ENCODE measurements at regions not wholly inside any gene's neighbourhood (a gene's known extent, or its start where the extent isn't known, plus 50 kb on each side); places are given as distances from the start of the nearest gene placed in this dataset.

DNA sequence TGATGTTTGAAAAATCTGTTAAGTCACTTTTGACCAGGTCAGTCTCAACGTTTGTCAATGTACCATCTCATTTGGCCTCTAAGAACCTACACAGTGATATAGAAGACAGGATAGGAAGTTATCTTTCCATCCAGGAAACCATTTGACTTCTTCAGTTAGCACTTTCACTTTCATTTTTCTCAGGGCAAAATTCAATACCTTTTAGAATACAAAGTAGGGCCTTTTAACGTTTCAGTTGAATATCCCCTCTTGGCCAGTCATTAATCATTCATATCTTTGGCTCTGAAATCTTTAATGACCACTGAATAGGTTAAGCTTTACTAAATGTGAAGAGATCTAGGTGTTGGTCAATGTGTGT is 101.1 kb upstream of the GNAQ start:
- Histone ChIP-seq H3K4me3 (ENCODE audit: low read depth in 1 of 3, low read length in 3 of 3) (peak overlapping the region in 2 of 3 donors; percentile 5 to 39), H3K36me3 (ENCODE audit: control insufficient read depth in 4 of 4, insufficient read depth in 3 of 4, low read depth in 1 of 4, low read length in 3 of 4) (no peaks in the 10 kb centered on the region), H3K4me1 (ENCODE audit: control insufficient read depth in 4 of 4, insufficient read depth in 4 of 4, low read length in 3 of 4) (no peaks in the 10 kb centered on the region), H3K27ac (ENCODE audit: low read depth in 1 of 2, low read length in 2 of 2) (no peak overlapping the region), H3K9ac (ENCODE audit: low read depth in 1 of 2, low read length in 2 of 2) (no peak overlapping the region), H3K27me3 (ENCODE audit: control insufficient read depth in 4 of 4, insufficient read depth in 4 of 4, low read length in 3 of 4) (peaks cover 0 to under 1% (median 0%) of the 10 kb centered on the region in 4 donors), H3K9me3 (ENCODE audit: control insufficient read depth in 4 of 4, low read length in 3 of 4) (no peaks in the 10 kb centered on the region)
- 3% methylated on average over 2 of the region's 2 CpGs for WGBS
- TF ChIP-seq FOXA1 (IDR thresholded peaks at IDR 0.05) (no peak), EGR1 (IDR thresholded peaks at IDR 0.05; ENCODE audit: low read depth in 2 of 2) (no peak), CTCF (IDR thresholded peaks at IDR 0.05; ENCODE audit: low read depth, low read length, missing input control) (no peak), RXRA (IDR thresholded peaks at IDR 0.05) (no peak), GABPA (IDR thresholded peaks at IDR 0.05 in 1 of 2, conservative IDR thresholded peaks at IDR 0.05 in 1 of 2) (no peak), SP1 (IDR thresholded peaks at IDR 0.05) (no peak), TAF1 (conservative IDR thresholded peaks at IDR 0.05) (no peak), JUND (IDR thresholded peaks at IDR 0.05) (no peak), FOXA2 (IDR thresholded peaks at IDR 0.05) (no peak), RAD21 (IDR thresholded peaks at IDR 0.05) (no peak), HNF4G (IDR thresholded peaks at IDR 0.05) (no peak)
- TF ChIP-seq, protein P1, sequence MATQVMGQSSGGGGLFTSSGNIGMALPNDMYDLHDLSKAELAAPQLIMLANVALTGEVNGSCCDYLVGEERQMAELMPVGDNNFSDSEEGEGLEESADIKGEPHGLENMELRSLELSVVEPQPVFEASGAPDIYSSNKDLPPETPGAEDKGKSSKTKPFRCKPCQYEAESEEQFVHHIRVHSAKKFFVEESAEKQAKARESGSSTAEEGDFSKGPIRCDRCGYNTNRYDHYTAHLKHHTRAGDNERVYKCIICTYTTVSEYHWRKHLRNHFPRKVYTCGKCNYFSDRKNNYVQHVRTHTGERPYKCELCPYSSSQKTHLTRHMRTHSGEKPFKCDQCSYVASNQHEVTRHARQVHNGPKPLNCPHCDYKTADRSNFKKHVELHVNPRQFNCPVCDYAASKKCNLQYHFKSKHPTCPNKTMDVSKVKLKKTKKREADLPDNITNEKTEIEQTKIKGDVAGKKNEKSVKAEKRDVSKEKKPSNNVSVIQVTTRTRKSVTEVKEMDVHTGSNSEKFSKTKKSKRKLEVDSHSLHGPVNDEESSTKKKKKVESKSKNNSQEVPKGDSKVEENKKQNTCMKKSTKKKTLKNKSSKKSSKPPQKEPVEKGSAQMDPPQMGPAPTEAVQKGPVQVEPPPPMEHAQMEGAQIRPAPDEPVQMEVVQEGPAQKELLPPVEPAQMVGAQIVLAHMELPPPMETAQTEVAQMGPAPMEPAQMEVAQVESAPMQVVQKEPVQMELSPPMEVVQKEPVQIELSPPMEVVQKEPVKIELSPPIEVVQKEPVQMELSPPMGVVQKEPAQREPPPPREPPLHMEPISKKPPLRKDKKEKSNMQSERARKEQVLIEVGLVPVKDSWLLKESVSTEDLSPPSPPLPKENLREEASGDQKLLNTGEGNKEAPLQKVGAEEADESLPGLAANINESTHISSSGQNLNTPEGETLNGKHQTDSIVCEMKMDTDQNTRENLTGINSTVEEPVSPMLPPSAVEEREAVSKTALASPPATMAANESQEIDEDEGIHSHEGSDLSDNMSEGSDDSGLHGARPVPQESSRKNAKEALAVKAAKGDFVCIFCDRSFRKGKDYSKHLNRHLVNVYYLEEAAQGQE (IDR thresholded peaks at IDR 0.05), result no peak
- no peak for DNase-seq (ENCODE audit: low spot score)

DNA sequence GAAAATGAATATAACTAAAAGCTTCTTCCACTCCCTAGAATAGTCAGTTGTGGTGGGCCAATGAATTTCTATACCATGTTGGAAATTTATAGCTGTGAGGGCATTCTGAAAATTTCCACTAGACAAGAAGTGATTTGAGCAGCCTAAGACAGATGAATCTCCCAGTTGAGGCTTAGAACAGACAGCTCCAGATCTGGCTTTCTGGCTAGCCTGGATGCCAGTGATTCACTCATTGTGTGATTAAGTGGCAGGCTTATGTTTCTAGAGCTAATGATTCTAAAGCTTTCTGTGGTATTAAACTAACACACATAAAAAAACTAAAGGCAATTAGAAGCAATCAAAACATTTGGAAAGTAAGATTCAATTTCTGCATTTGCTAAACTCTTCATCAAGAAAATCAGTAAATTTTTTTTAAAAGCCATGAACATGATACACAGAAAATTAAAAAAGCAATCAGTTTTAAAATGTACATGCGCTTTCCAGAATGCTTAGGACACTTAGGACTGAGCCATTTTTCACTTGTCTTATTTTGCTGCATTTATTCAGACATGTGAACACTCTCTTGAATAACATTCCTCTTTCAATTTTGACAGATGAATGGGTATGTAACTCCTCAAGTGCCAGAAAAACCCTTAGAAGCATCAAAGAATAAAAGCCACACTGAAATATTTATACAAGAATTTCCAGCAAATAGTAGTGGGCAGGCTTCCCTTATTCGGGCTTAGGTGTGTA is 100.5 kb upstream of the GNAQ start:
- no peak overlapping the region for H3K9ac ChIP-seq (ENCODE audit: low read depth in 1 of 2, low read length in 2 of 2)

More for the DNA sequence above, 100.5 kb upstream of the GNAQ start:
- peaks cover 0 to 3% (median 0%) of the 10 kb centered on the region in 4 donors for H3K27me3 ChIP-seq (ENCODE audit: control insufficient read depth in 4 of 4, insufficient read depth in 4 of 4, low read length in 3 of 4)
- WGBS, result 78% methylated on average over 2 of the region's 2 CpGs
- peak overlapping the region in 2 of 3 donors; percentile 5 to 39 for H3K4me3 ChIP-seq (ENCODE audit: low read depth in 1 of 3, low read length in 3 of 3)
- no peak for DNase-seq (ENCODE audit: low spot score)
- H3K36me3 ChIP-seq (ENCODE audit: control insufficient read depth in 4 of 4, insufficient read depth in 3 of 4, low read depth in 1 of 4, low read length in 3 of 4), result no peaks in the 10 kb centered on the region
- H3K27ac ChIP-seq (ENCODE audit: low read depth in 1 of 2, low read length in 2 of 2), result no peak overlapping the region
- no peaks in the 10 kb centered on the region for H3K4me1 ChIP-seq (ENCODE audit: control insufficient read depth in 4 of 4, insufficient read depth in 4 of 4, low read length in 3 of 4)
- H3K9me3 ChIP-seq (ENCODE audit: control insufficient read depth in 4 of 4, low read length in 3 of 4), result no peaks in the 10 kb centered on the region
- TF ChIP-seq TAF1 (conservative IDR thresholded peaks at IDR 0.05) (no peak), RAD21 (IDR thresholded peaks at IDR 0.05) (no peak), CTCF (IDR thresholded peaks at IDR 0.05; ENCODE audit: low read depth, low read length, missing input control) (no peak), HNF4G (IDR thresholded peaks at IDR 0.05) (no peak), SP1 (IDR thresholded peaks at IDR 0.05) (no peak), JUND (IDR thresholded peaks at IDR 0.05) (no peak), FOXA2 (IDR thresholded peaks at IDR 0.05) (no peak), YY1 (IDR thresholded peaks at IDR 0.05) (no peak), FOXA1 (IDR thresholded peaks at IDR 0.05) (no peak), HNF4A (conservative IDR thresholded peaks at IDR 0.05) (no peak), EGR1 (IDR thresholded peaks at IDR 0.05; ENCODE audit: low read depth in 2 of 2) (no peak), ZBTB33 (IDR thresholded peaks at IDR 0.05) (no peak), GABPA (IDR thresholded peaks at IDR 0.05 in 1 of 2, conservative IDR thresholded peaks at IDR 0.05 in 1 of 2) (no peak)
- TF ChIP-seq, protein P1 (IDR thresholded peaks at IDR 0.05), result no peak
- TF ChIP-seq, protein P2, sequence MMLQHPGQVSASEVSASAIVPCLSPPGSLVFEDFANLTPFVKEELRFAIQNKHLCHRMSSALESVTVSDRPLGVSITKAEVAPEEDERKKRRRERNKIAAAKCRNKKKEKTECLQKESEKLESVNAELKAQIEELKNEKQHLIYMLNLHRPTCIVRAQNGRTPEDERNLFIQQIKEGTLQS (IDR thresholded peaks at IDR 0.05), result no peak
